HG03439 (cell line): ENCODE measurements at regions not wholly inside any gene's neighbourhood (a gene's known extent, or its start where the extent isn't known, plus 50 kb on each side); places are given as distances from the start of the nearest gene placed in this dataset.

Experiments
- ATAC-seq: cut with Tn5 transposase; IDR thresholded peaks from one replicate; pipeline ENCODE4 v1.9.1; 2021; ENCODE audit warnings: mild to moderate bottlenecking, moderate library complexity; ENCODE audit not compliant: unreplicated experiment

GRCh38 chr10:128775743-128776142 is 649.5 kb upstream of the MKI67 start:
- no peak for ATAC-seq

- no peak for ATAC-seq
Measured at GRCh38 chr10:128776673-128777252, 650.5 kb upstream of the MKI67 start.

GRCh38 chr10:128777342-128777741 is 651.1 kb upstream of the MKI67 start:
- no peak for ATAC-seq

GRCh38 chr10:128779416-128779815 is 653.2 kb upstream of the MKI67 start:
- ATAC-seq, result no peak

- no peak for ATAC-seq
Measured at GRCh38 chr10:128780156-128780761, 654.0 kb upstream of the MKI67 start.

GRCh38 chr10:128781637-128782036 is 655.4 kb upstream of the MKI67 start:
- ATAC-seq, result no peak

GRCh38 chr10:128784444-128784843 is 658.2 kb upstream of the MKI67 start:
- no peak for ATAC-seq

GRCh38 chr10:128792426-128793140 is 666.4 kb upstream of the MKI67 start:
- ATAC-seq, result no peak

- no peak for ATAC-seq
Measured at GRCh38 chr10:128793726-128794655, 667.8 kb upstream of the MKI67 start.

- no peak for ATAC-seq
Measured at GRCh38 chr10:128796396-128796912, 670.2 kb upstream of the MKI67 start.

- ATAC-seq, result no peak
Measured at GRCh38 chr10:128802062-128802461, 665.0 kb upstream of the MGMT start.

GRCh38 chr10:128803790-128804189 is 663.3 kb upstream of the MGMT start:
- ATAC-seq, result no peak

GRCh38 chr10:128804411-128804810 is 662.6 kb upstream of the MGMT start:
- no peak for ATAC-seq

GRCh38 chr10:128808921-128809440 is 658.1 kb upstream of the MGMT start:
- ATAC-seq, result no peak

- no peak for ATAC-seq
Measured at GRCh38 chr10:128811511-128811910, 655.5 kb upstream of the MGMT start.

GRCh38 chr10:128812000-128812399 is 655.0 kb upstream of the MGMT start:
- no peak for ATAC-seq

GRCh38 chr10:128813574-128813973 is 653.5 kb upstream of the MGMT start:
- no peak for ATAC-seq

- ATAC-seq, result no peak
Measured at GRCh38 chr10:128814024-128814423, 653.0 kb upstream of the MGMT start.

- ATAC-seq, result no peak
Measured at GRCh38 chr10:128814782-128815181, 652.3 kb upstream of the MGMT start.

- ATAC-seq, result no peak
Measured at GRCh38 chr10:128816726-128817125, 650.3 kb upstream of the MGMT start.

GRCh38 chr10:128817636-128818035 is 649.4 kb upstream of the MGMT start:
- no peak for ATAC-seq
